RWPE2 (cell line): ENCODE measurements at regions not wholly inside any gene's neighbourhood (a gene's known extent, or its start where the extent isn't known, plus 50 kb on each side); places are given as distances from the start of the nearest gene placed in this dataset.

Source experiments
- ATAC-seq: fragments of 200-7000 bp; cut with Tn5 transposase; 3 replicates; pipeline ENCODE4 v1.9.1; 2021; ENCODE audit warnings: low read depth
- DNase-seq: peaks from one replicate; pipeline ENCODE4 v3.0.0-alpha.2; 2020; ENCODE audit warnings: low spot score
- H3K27ac ChIP-seq: fragments of 450-650 bp; 2 replicates; pipeline ENCODE4 v1.5.1; 2017; ENCODE audit warnings: mild to moderate bottlenecking; ENCODE audit not compliant: poor library complexity, severe bottlenecking
- H3K27me3 ChIP-seq: fragments of 250-450 bp; sonication (Bioruptor Pico); 2 replicates; pipeline ENCODE4 v1.5.1; 2021; ENCODE audit warnings: mild to moderate bottlenecking, moderate library complexity; ENCODE audit not compliant: insufficient read depth, poor library complexity, severe bottlenecking
- H3K36me3 ChIP-seq: fragments of 250-450 bp; sonication (Bioruptor Pico); 2 replicates; pipeline ENCODE4 v1.5.1; 2020; ENCODE audit warnings: low read depth, mild to moderate bottlenecking, moderate library complexity
- H3K4me1 ChIP-seq: fragments of 250-450 bp; sonication (Bioruptor Pico); 2 replicates; pipeline ENCODE4 v1.5.1; 2021; ENCODE audit warnings: mild to moderate bottlenecking, moderate library complexity; ENCODE audit not compliant: insufficient read depth, poor library complexity, severe bottlenecking
- H3K4me3 ChIP-seq: fragments of 250-450 bp; sonication (Bioruptor Pico); 2 replicates; pipeline ENCODE4 v1.5.1; 2021; ENCODE audit warnings: mild to moderate bottlenecking, moderate library complexity; ENCODE audit not compliant: severe bottlenecking
- H3K9me3 ChIP-seq: fragments of 250-450 bp; sonication (Bioruptor Pico); 2 replicates; pipeline ENCODE4 v1.5.1; 2021; ENCODE audit warnings: mild to moderate bottlenecking, moderate library complexity; ENCODE audit not compliant: severe bottlenecking
- CTCF ChIP-seq: fragments of 450-650 bp; IDR thresholded peaks from one replicate; pipeline ENCODE4 v1.5.1; 2017; ENCODE audit warnings: mild to moderate bottlenecking, moderate library complexity; ENCODE audit not compliant: poor library complexity, severe bottlenecking

- no peak for TF ChIP-seq CTCF
- Histone ChIP-seq H3K27me3 (no peaks in the 10 kb centered on the region), H3K4me1 (no peaks in the 10 kb centered on the region), H3K4me3 (no peak overlapping the region), H3K27ac (no peak overlapping the region), H3K36me3 (no peaks in the 10 kb centered on the region), H3K9me3 (no peaks in the 10 kb centered on the region)
- ATAC-seq (no peak), DNase-seq (no peak)
Observed at GRCh38 chrX:95996294-95996693, 688.3 kb upstream of the DIAPH2 start.

GRCh38 chrX:96002431-96002830 is 682.2 kb upstream of the DIAPH2 start:
- TF ChIP-seq CTCF: no peak
- Histone ChIP-seq H3K4me1 (peaks cover 6% of the 10 kb centered on the region), H3K27me3 (no peaks in the 10 kb centered on the region), H3K4me3 (no peak overlapping the region), H3K27ac (no peak overlapping the region), H3K9me3 (no peaks in the 10 kb centered on the region), H3K36me3 (no peaks in the 10 kb centered on the region)
- ATAC-seq: no peak
- DNase-seq: no peak

GRCh38 chrX:96004386-96004785 is 680.3 kb upstream of the DIAPH2 start:
- no peaks in the 10 kb centered on the region for H3K27me3 ChIP-seq
- DNase-seq (no peak), ATAC-seq (peak; percentile 99)
- no peaks in the 10 kb centered on the region for H3K36me3 ChIP-seq
- H3K4me3 ChIP-seq: no peak overlapping the region
- TF ChIP-seq CTCF: no peak
- peak overlapping the region; percentile 48 for H3K27ac ChIP-seq
- peaks cover 6% of the 10 kb centered on the region for H3K4me1 ChIP-seq
- no peaks in the 10 kb centered on the region for H3K9me3 ChIP-seq

GRCh38 chrX:96006281-96006680 is 678.4 kb upstream of the DIAPH2 start:
- Histone ChIP-seq H3K27me3 (no peaks in the 10 kb centered on the region), H3K9me3 (no peaks in the 10 kb centered on the region), H3K4me1 (peaks cover 6% of the 10 kb centered on the region), H3K27ac (no peak overlapping the region), H3K36me3 (no peaks in the 10 kb centered on the region), H3K4me3 (no peak overlapping the region)
- TF ChIP-seq CTCF: no peak
- DNase-seq (no peak), ATAC-seq (no peak)

GRCh38 chrX:96027407-96027806 is 657.2 kb upstream of the DIAPH2 start:
- DNase-seq (no peak), ATAC-seq (no peak)
- Histone ChIP-seq H3K9me3 (no peaks in the 10 kb centered on the region), H3K27ac (no peak overlapping the region), H3K4me1 (no peaks in the 10 kb centered on the region), H3K27me3 (no peaks in the 10 kb centered on the region), H3K4me3 (no peak overlapping the region), H3K36me3 (no peaks in the 10 kb centered on the region)
- no peak for TF ChIP-seq CTCF
